Fibroblast of the aortic adventitia (primary cell): ENCODE measurements at regions not wholly inside any gene's neighbourhood (a gene's known extent, or its start where the extent isn't known, plus 50 kb on each side); places are given as distances from the start of the nearest gene placed in this dataset.

Experiments
- DNase-seq: peaks from one replicate; pipeline ENCODE4 v3.0.0-alpha.2; 2010; ENCODE audit warnings: low read depth
- H3K4me3 ChIP-seq: 2 replicates; pipeline ENCODE4 v1.5.1; 2011; ENCODE audit warnings: low read depth, mild to moderate bottlenecking, control low read depth, low read length, moderate library complexity
- CTCF ChIP-seq: IDR thresholded peaks from 2 replicates; pipeline ENCODE4 v1.5.1; 2011; ENCODE audit warnings: mild to moderate bottlenecking, low read length, control low read depth, inconsistent platforms; ENCODE audit not compliant: insufficient read depth

GRCh38 chr18:55768255-55768654, 180.3 kb upstream of the TCF4 start:
- no peak for TF ChIP-seq CTCF
- DNase-seq: no peak
- no peak overlapping the region for H3K4me3 ChIP-seq

- no peak for TF ChIP-seq CTCF
- no peak overlapping the region for H3K4me3 ChIP-seq
- DNase-seq: no peak
Measured at GRCh38 chr18:55764386-55764785, 176.4 kb upstream of the TCF4 start.

DNA sequence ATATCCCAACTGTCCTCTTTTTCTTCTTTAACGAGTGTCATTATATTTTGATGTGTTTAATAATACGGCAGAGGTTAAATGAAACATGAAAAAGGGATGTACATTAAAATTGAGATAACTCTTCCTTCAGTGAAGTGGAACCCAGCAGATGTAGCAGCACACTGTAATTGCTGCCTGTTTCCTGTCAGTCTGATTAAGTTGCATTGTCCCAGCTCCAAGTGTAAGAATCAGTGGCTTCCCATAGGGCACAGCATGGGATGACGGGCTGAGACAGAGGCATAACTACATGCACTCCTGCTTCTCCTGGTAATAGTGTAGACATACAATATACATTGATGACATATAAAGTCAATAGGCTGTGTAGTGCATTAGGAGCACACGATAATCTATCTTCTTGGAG, 175.8 kb upstream of the TCF4 start:
- no peak for DNase-seq
- no peak overlapping the region for H3K4me3 ChIP-seq
- TF ChIP-seq CTCF: no peak

- H3K4me3 ChIP-seq: no peak overlapping the region
- peak; percentile 23 for DNase-seq
- TF ChIP-seq CTCF: no peak
Measured at GRCh38 chr18:55763298-55763697, 175.3 kb upstream of the TCF4 start.

DNA sequence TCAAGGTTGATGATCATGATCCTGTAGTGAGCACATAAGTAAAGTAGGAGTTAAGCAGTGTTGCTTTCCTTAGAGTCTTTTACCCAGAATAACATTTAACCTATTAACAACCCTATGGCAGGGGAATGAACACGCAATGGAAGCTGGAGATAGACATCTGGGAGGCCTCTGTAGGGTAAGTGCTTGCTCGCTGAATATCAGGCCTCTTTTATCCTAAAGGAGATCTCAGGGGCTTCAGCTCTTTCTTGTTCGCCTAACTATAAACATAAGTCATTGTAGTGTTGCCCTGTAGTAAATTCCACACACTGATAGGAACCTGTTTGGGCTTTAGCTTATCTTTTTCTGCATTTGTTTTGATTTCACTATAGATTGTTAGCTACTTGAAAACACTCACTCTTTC, 174.4 kb upstream of the TCF4 start:
- TF ChIP-seq CTCF: no peak
- no peak overlapping the region for H3K4me3 ChIP-seq
- no peak for DNase-seq

DNA sequence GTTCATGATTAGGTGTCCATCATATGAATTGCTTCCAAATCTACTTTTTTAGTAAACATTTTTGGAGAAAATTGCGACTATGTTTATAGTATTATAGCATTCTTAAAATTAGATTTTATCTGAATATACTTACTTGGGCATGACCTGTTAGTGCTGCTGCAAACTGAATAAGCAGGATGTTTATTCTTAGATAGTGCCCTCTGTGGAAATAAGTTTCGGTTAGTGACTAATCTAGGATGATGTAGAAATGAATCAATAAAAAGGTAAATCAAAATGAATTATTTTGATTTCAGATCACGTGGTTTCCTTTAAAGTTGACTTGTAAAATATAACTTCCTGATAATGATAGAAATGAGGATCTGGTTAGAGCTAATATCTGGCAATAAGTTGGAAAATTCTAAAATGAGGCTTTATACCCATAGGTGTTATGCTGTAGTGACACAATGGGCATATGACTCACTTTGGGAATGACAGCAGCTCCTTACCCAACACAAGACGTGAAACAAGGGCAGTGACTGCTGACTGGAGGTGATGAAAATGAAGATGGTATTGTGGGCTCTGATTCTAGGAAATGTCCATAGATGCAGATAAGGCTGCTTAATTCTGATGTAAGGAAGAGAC, 165.8 kb upstream of the TCF4 start:
- peak; percentile 31 for DNase-seq
- no peak for TF ChIP-seq CTCF
- no peak overlapping the region for H3K4me3 ChIP-seq

DNA sequence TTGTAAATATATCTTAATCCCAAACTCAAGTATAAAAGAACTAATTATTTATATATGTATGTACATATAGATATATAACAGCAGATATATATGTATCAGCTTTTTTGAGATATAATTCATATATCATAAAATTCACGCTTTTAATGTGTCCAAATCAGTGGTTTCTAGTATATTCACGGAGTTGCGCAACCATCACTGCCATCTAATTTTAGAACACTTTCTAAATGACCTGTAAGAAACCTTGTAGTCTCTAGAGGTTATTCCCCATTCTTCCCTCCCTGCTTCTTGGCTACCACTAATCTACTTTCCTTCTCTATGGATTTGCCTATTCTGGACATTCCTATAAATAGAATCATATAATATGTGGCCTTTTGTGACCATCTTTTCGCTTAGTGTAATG, 163.5 kb upstream of the TCF4 start:
- no peak overlapping the region for H3K4me3 ChIP-seq
- no peak for TF ChIP-seq CTCF
- DNase-seq: no peak
